Hepatocyte (in vitro differentiated cells): ENCODE measurements at regions not wholly inside any gene's neighbourhood (a gene's known extent, or its start where the extent isn't known, plus 50 kb on each side); places are given as distances from the start of the nearest gene placed in this dataset.

Source experiments
- DNase-seq: peaks from one replicate; pipeline ENCODE4 v3.0.0-alpha.2; 2016; ENCODE audit warnings: low spot score
- H2AFZ ChIP-seq: fragments of 200-600 bp; sonication (generic); 2 replicates; pipeline ENCODE4 v1.6.0; 2016; ENCODE audit warnings: antibody characterized with exemption, mild to moderate bottlenecking
- H3K27ac ChIP-seq: fragments of 200-600 bp; sonication (generic); 2 replicates; pipeline ENCODE4 v1.5.1; 2016; ENCODE audit warnings: mild to moderate bottlenecking
- H3K27me3 ChIP-seq: fragments of 200-600 bp; sonication (generic); 2 replicates; pipeline ENCODE4 v1.6.1; 2016
- H3K36me3 ChIP-seq: fragments of 200-600 bp; sonication (generic); replicated peaks from 2 replicates; pipeline ENCODE4 v1.5.1; 2016; ENCODE audit warnings: low read depth; ENCODE audit not compliant: insufficient read depth
- H3K4me1 ChIP-seq: fragments of 200-600 bp; sonication (generic); 2 replicates; pipeline ENCODE4 v1.5.1; 2016; ENCODE audit warnings: mild to moderate bottlenecking, moderate library complexity; ENCODE audit not compliant: insufficient read depth
- H3K4me2 ChIP-seq: fragments of 200-600 bp; sonication (generic); 2 replicates; pipeline ENCODE4 v1.6.0; 2016
- H3K4me3 ChIP-seq: fragments of 200-600 bp; sonication (generic); 2 replicates; pipeline ENCODE4 v1.5.1; 2016; ENCODE audit warnings: mild to moderate bottlenecking
- H3K79me2 ChIP-seq: fragments of 200-600 bp; sonication (generic); 2 replicates; pipeline ENCODE4 v1.6.0; 2017; ENCODE audit warnings: mild to moderate bottlenecking
- H3K9me2 ChIP-seq: fragments of 200-600 bp; sonication (generic); replicated peaks from 2 replicates; pipeline ENCODE4 v1.6.0; 2017; ENCODE audit warnings: mild to moderate bottlenecking; ENCODE audit not compliant: insufficient read depth
- H3K9me3 ChIP-seq: fragments of 200-600 bp; sonication (generic); 2 replicates; pipeline ENCODE4 v1.5.1; 2016; ENCODE audit warnings: low read depth, mild to moderate bottlenecking
- H4K20me1 ChIP-seq: fragments of 200-600 bp; sonication (generic); 2 replicates; pipeline ENCODE4 v1.6.0; 2016; ENCODE audit warnings: mild to moderate bottlenecking; ENCODE audit not compliant: insufficient read depth, poor library complexity, severe bottlenecking
- EZH2 ChIP-seq: fragments of 200-600 bp; sonication (generic); IDR thresholded peaks from 2 replicates; pipeline ENCODE4 v1.6.1; 2016; ENCODE audit warnings: antibody characterized with exemption, mild to moderate bottlenecking, borderline replicate concordance
- EZH2phosphoT487 ChIP-seq: fragments of 200-600 bp; sonication (generic); IDR thresholded peaks from one replicate; pipeline ENCODE4 v1.6.1; 2018; ENCODE audit warnings: antibody characterized with exemption, mild to moderate bottlenecking, low read depth, moderate library complexity; ENCODE audit not compliant: unreplicated experiment, severe bottlenecking
- WGBS: methylation state at CpG from one replicate; pipeline ENCODE4 v1.1.6; 2016; ENCODE audit warnings: low lambda C conversion rate; ENCODE audit errors: missing lambda C conversion rate; 5-methylcytosine and 5-hydroxymethylcytosine counted together
- TF ChIP-seq, protein P1 (sequence below): fragments of 200-600 bp; sonication (generic); IDR thresholded peaks from 2 replicates; pipeline ENCODE4 v1.5.1; 2016; ENCODE audit warnings: antibody characterized with exemption, mild to moderate bottlenecking; ENCODE audit not compliant: poor library complexity

DNA sequence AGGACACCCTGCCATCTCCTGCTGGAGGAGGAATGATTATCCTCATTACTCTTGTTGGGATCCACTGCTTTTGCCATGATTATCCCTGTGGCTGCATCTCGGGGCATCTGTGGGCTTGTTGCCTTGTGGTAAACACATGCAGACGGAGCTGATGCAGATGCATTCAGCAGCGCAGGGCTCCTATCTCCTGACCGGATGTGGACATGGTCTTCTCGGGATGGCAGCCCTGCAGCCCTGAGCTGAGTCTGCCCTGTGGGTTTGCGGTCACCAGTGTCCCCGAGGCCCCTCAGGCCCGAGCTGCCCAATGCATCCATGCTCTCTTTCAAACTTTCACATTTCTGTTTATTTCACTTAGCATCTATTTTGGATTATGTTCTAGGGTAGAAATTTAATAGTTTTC lies 250.4 kb upstream of the IRX1 start:
- Histone ChIP-seq H3K36me3 (no peaks in the 10 kb centered on the region), H3K4me3 (no peak overlapping the region), H3K79me2 (no peaks in the 10 kb centered on the region), H3K4me2 (no peak overlapping the region), H4K20me1 (no peaks in the 10 kb centered on the region), H2AFZ (no peak overlapping the region), H3K4me1 (no peaks in the 10 kb centered on the region), H3K27me3 (no peaks in the 10 kb centered on the region), H3K27ac (no peak overlapping the region), H3K9me2 (no peaks in the 10 kb centered on the region), H3K9me3 (no peaks in the 10 kb centered on the region)
- 94% methylated on average over 8 of the region's 8 CpGs for WGBS
- no peak for TF ChIP-seq EZH2phosphoT487
- DNase-seq = no peak

DNA sequence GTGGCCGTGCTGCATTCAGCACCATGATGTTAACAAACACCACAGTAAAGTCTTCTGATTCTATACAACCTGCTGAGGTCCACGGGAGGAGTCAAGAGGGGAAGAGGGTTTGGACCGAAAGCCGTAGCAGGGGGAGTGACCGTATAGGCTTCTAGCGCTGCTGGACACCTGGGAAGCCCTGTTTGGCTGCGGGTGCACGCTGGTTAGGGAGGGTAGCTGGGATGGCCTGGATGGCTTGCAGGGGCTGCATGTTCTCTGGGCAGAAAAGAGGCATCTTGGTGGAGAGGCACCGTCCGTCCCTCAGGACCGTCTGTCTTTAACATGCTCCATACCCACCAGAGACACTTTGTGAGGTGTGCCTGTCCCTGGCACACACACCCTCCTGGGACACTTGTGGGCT lies 251.0 kb upstream of the IRX1 start:
- Histone ChIP-seq H4K20me1 (no peaks in the 10 kb centered on the region), H3K27me3 (no peaks in the 10 kb centered on the region), H3K9me2 (no peaks in the 10 kb centered on the region), H3K4me1 (no peaks in the 10 kb centered on the region), H3K9me3 (no peaks in the 10 kb centered on the region), H3K4me2 (no peak overlapping the region), H3K27ac (no peak overlapping the region), H3K36me3 (no peaks in the 10 kb centered on the region), H3K79me2 (no peaks in the 10 kb centered on the region), H2AFZ (no peak overlapping the region), H3K4me3 (no peak overlapping the region)
- no peak for DNase-seq
- WGBS = 91% methylated on average over 11 of the region's 11 CpGs
- TF ChIP-seq, protein P1, sequence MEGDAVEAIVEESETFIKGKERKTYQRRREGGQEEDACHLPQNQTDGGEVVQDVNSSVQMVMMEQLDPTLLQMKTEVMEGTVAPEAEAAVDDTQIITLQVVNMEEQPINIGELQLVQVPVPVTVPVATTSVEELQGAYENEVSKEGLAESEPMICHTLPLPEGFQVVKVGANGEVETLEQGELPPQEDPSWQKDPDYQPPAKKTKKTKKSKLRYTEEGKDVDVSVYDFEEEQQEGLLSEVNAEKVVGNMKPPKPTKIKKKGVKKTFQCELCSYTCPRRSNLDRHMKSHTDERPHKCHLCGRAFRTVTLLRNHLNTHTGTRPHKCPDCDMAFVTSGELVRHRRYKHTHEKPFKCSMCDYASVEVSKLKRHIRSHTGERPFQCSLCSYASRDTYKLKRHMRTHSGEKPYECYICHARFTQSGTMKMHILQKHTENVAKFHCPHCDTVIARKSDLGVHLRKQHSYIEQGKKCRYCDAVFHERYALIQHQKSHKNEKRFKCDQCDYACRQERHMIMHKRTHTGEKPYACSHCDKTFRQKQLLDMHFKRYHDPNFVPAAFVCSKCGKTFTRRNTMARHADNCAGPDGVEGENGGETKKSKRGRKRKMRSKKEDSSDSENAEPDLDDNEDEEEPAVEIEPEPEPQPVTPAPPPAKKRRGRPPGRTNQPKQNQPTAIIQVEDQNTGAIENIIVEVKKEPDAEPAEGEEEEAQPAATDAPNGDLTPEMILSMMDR = no peak
- TF ChIP-seq EZH2phosphoT487 = no peak
- no peak for TF ChIP-seq EZH2

DNA sequence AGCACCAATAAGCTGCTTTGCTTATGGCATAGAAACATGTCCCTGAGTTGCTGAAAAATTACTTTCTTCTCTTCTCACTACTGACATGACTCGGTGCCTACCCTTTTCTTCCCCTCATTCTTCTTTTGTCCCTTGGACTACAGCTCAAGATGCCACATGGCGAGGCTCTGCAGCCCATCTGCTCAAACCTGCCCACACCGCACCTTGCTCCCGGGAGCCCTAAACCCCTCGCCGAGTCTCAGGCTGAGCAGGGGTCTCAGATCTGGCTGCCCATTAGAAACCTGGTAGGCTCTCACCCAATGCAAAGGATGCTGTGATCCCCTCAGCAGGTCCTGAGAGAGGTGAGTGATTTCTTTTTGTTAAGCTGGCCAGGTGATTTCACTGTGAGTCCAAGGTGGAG lies 251.7 kb upstream of the IRX1 start:
- Histone ChIP-seq H3K4me1 (no peaks in the 10 kb centered on the region), H3K4me2 (no peak overlapping the region), H3K36me3 (no peaks in the 10 kb centered on the region), H3K9me3 (no peaks in the 10 kb centered on the region), H3K79me2 (no peaks in the 10 kb centered on the region), H3K9me2 (no peaks in the 10 kb centered on the region), H3K27ac (no peak overlapping the region), H4K20me1 (no peaks in the 10 kb centered on the region), H2AFZ (no peak overlapping the region), H3K27me3 (no peaks in the 10 kb centered on the region), H3K4me3 (no peak overlapping the region)
- TF ChIP-seq, protein P1 = no peak
- TF ChIP-seq EZH2phosphoT487 = no peak
- TF ChIP-seq EZH2 = no peak
- no peak for DNase-seq
- WGBS = 90% methylated on average over 6 of the region's 6 CpGs

DNA sequence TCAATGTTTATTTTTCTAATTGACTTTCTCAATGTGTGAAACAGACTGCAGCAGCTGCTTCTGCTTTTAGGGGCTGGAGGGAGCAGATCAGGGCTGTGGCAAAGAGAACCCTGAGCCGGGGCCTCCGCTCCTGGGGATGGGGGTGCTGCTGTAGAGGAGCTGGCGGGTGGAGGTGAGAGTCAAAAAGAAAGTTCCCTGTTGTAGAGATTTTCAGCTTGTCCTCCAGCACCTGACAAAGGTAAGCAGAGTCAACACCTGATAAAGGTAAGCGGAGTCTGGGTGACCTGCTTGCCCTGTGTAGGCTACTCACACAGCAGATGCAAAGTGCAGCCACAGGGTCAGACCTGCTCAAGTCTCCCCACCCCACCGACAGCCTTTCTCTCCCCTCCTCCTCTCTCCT lies 252.4 kb upstream of the IRX1 start:
- Histone ChIP-seq H4K20me1 (no peaks in the 10 kb centered on the region), H3K4me3 (no peak overlapping the region), H3K36me3 (no peaks in the 10 kb centered on the region), H3K9me3 (no peaks in the 10 kb centered on the region), H3K27ac (no peak overlapping the region), H2AFZ (no peak overlapping the region), H3K4me2 (no peak overlapping the region), H3K27me3 (no peaks in the 10 kb centered on the region), H3K9me2 (no peaks in the 10 kb centered on the region), H3K4me1 (no peaks in the 10 kb centered on the region), H3K79me2 (no peaks in the 10 kb centered on the region)
- DNase-seq = no peak
- TF ChIP-seq EZH2phosphoT487 (no peak), EZH2 (no peak)
- TF ChIP-seq, protein P1 = no peak
- WGBS = 78% methylated on average over 4 of the region's 5 CpGs
